HEK293 (cell line): ENCODE measurements at regions not wholly inside any gene's neighbourhood (a gene's known extent, or its start where the extent isn't known, plus 50 kb on each side); places are given as distances from the start of the nearest gene placed in this dataset.
A peak's percentile ranks its signal among the peaks of the same experiment; 100 is the strongest.

Source experiments
- AEBP2 ChIP-seq: fragments of 450-650 bp; formaldehyde crosslinking; IDR thresholded peaks from 2 replicates; pipeline ENCODE4 v1.5.1; 2016; ENCODE audit warnings: missing biosample characterization, missing genetic modification characterization, borderline replicate concordance
- ATF2 ChIP-seq: fragments of 450-650 bp; formaldehyde crosslinking; IDR thresholded peaks from 2 replicates; pipeline ENCODE4 v1.5.1; 2016; ENCODE audit warnings: missing biosample characterization, missing genetic modification characterization, low read depth
- GLI2 ChIP-seq: fragments of 450-650 bp; formaldehyde crosslinking; IDR thresholded peaks from 2 replicates; pipeline ENCODE4; 2017; ENCODE audit warnings: missing biosample characterization, missing genetic modification characterization, low read depth, borderline replicate concordance
- HOXC10 ChIP-seq: sonication (generic); formaldehyde crosslinking; IDR thresholded peaks from 2 replicates; pipeline ENCODE4 v1.8.1; 2023; ENCODE audit warnings: mild to moderate bottlenecking, missing genetic modification reagents
- IKZF3 ChIP-seq: fragments of 450-650 bp; IDR thresholded peaks from 2 replicates; pipeline ENCODE4 v1.5.0; 2018; ENCODE audit warnings: missing biosample characterization, mild to moderate bottlenecking, missing genetic modification characterization, moderate library complexity
- KLF8 ChIP-seq: fragments of 450-650 bp; formaldehyde crosslinking; IDR thresholded peaks from 2 replicates; pipeline ENCODE4 v1.5.1; 2016; ENCODE audit warnings: missing biosample characterization, missing genetic modification characterization
- SALL2 ChIP-seq: fragments of 450-650 bp; formaldehyde crosslinking; IDR thresholded peaks from 2 replicates; pipeline ENCODE4 v1.5.0; 2017; ENCODE audit warnings: missing biosample characterization, mild to moderate bottlenecking, missing genetic modification characterization, borderline replicate concordance
- SCRT2 ChIP-seq: fragments of 450-650 bp; formaldehyde crosslinking; IDR thresholded peaks from 2 replicates; pipeline ENCODE4 v1.5.1; 2016; ENCODE audit warnings: missing biosample characterization, missing genetic modification characterization
- ZBTB49 ChIP-seq: fragments of 450-650 bp; formaldehyde crosslinking; IDR thresholded peaks from 2 replicates; pipeline ENCODE4 v1.5.1; 2016; ENCODE audit warnings: missing biosample characterization, missing genetic modification characterization, low read depth
- ZBTB8A ChIP-seq: fragments of 450-650 bp; formaldehyde crosslinking; IDR thresholded peaks from 2 replicates; pipeline ENCODE4 v1.5.1; 2016; ENCODE audit warnings: missing biosample characterization, missing genetic modification characterization
- ZFHX2 ChIP-seq: fragments of 450-650 bp; formaldehyde crosslinking; conservative IDR thresholded peaks from 2 replicates; pipeline ENCODE4 v1.5.1; 2016; ENCODE audit warnings: missing biosample characterization, missing genetic modification characterization
- ZNF114 ChIP-seq: fragments of 450-650 bp; formaldehyde crosslinking; IDR thresholded peaks from 2 replicates; pipeline ENCODE4 v1.5.0; 2017; ENCODE audit warnings: missing biosample characterization, missing genetic modification characterization
- ZNF169 ChIP-seq: fragments of 450-650 bp; formaldehyde crosslinking; IDR thresholded peaks from 2 replicates; pipeline ENCODE4 v1.5.1; 2016; ENCODE audit warnings: missing biosample characterization, missing genetic modification characterization
- ZNF184 ChIP-seq: fragments of 450-650 bp; IDR thresholded peaks from 2 replicates; pipeline ENCODE4 v1.5.1; 2018; ENCODE audit warnings: missing biosample characterization, mild to moderate bottlenecking, missing genetic modification characterization
- ZNF266 ChIP-seq: fragments of 450-650 bp; formaldehyde crosslinking; IDR thresholded peaks from 2 replicates; pipeline ENCODE4 v1.5.1; 2016; ENCODE audit warnings: missing biosample characterization, missing genetic modification characterization, low read depth
- ZNF394 ChIP-seq: fragments of 450-650 bp; formaldehyde crosslinking; IDR thresholded peaks from 2 replicates; pipeline ENCODE4 v1.5.1; 2016; ENCODE audit warnings: missing biosample characterization, missing genetic modification characterization, mild to moderate bottlenecking, moderate library complexity, borderline replicate concordance
- ZNF433 ChIP-seq: fragments of 450-650 bp; formaldehyde crosslinking; IDR thresholded peaks from 2 replicates; pipeline ENCODE4 v1.5.1; 2016; ENCODE audit warnings: missing biosample characterization, missing genetic modification characterization, low read depth
- ZNF48 ChIP-seq: fragments of 450-650 bp; formaldehyde crosslinking; IDR thresholded peaks from 2 replicates; pipeline ENCODE4 v1.5.1; 2016; ENCODE audit warnings: missing biosample characterization, missing genetic modification characterization
- ZNF514 ChIP-seq: fragments of 450-650 bp; formaldehyde crosslinking; IDR thresholded peaks from 2 replicates; pipeline ENCODE4 v1.5.1; 2016; ENCODE audit warnings: missing biosample characterization, missing genetic modification characterization
- ZNF518A ChIP-seq: fragments of 450-650 bp; formaldehyde crosslinking; conservative IDR thresholded peaks from 2 replicates; pipeline ENCODE4 v1.5.1; 2016; ENCODE audit warnings: low read depth, missing biosample characterization, missing genetic modification characterization
- ZNF555 ChIP-seq: fragments of 450-650 bp; formaldehyde crosslinking; conservative IDR thresholded peaks from 2 replicates; pipeline ENCODE4 v1.5.1; 2017; ENCODE audit warnings: missing biosample characterization, mild to moderate bottlenecking, missing genetic modification characterization, inconsistent platforms
- ZNF585B ChIP-seq: fragments of 450-650 bp; formaldehyde crosslinking; IDR thresholded peaks from 2 replicates; pipeline ENCODE4 v1.5.1; 2016; ENCODE audit warnings: missing biosample characterization, missing genetic modification characterization
- ZNF624 ChIP-seq: fragments of 450-650 bp; formaldehyde crosslinking; IDR thresholded peaks from 2 replicates; pipeline ENCODE4 v1.5.1; 2017; ENCODE audit warnings: missing biosample characterization, missing genetic modification characterization
- ZNF658 ChIP-seq: fragments of 450-650 bp; formaldehyde crosslinking; IDR thresholded peaks from 2 replicates; pipeline ENCODE4; 2016; ENCODE audit warnings: missing biosample characterization, missing genetic modification characterization
- ZNF677 ChIP-seq: fragments of 450-650 bp; IDR thresholded peaks from 2 replicates; pipeline ENCODE4 v1.5.0; 2018; ENCODE audit warnings: missing biosample characterization, mild to moderate bottlenecking, missing genetic modification characterization, moderate library complexity
- ZNF747 ChIP-seq: fragments of 450-650 bp; formaldehyde crosslinking; IDR thresholded peaks from 2 replicates; pipeline ENCODE4 v1.5.1; 2016; ENCODE audit warnings: missing biosample characterization, missing genetic modification characterization
- ZNF837 ChIP-seq: fragments of 450-650 bp; formaldehyde crosslinking; IDR thresholded peaks from 2 replicates; pipeline ENCODE4 v1.5.1; 2016; ENCODE audit warnings: missing biosample characterization, missing genetic modification characterization

- no peak for TF ChIP-seq ZNF169 (tag by site-specific recombination)
- TF ChIP-seq ZNF624 = no peak
- no peak for TF ChIP-seq HOXC10
- no peak for TF ChIP-seq ZNF585B (tag by site-specific recombination)
- TF ChIP-seq KLF8 (tag by site-specific recombination) = no peak
- no peak for TF ChIP-seq ZNF837
- no peak for TF ChIP-seq IKZF3
- no peak for TF ChIP-seq ZBTB49 (tag by site-specific recombination)
- TF ChIP-seq ZNF433 (tag by site-specific recombination) = no peak
- TF ChIP-seq ZNF266 (tag by site-specific recombination) = no peak
- no peak for TF ChIP-seq SALL2 (tag by site-specific recombination)
- TF ChIP-seq ZBTB8A (tag by site-specific recombination) = no peak
- TF ChIP-seq ZNF48 = no peak
- TF ChIP-seq ZNF677 (tag by site-specific recombination) = no peak
- TF ChIP-seq ZNF658 (tag by site-specific recombination) = no peak
- TF ChIP-seq ZNF394 (tag by site-specific recombination) = peak; percentile 44; the same call in 1 of the 2 replicates
- no peak for TF ChIP-seq ZNF514 (tag by site-specific recombination)
- no peak for TF ChIP-seq ZFHX2 (tag by site-specific recombination)
- TF ChIP-seq ZNF555 (tag by site-specific recombination) = peak; percentile 47
- no peak for TF ChIP-seq AEBP2 (tag by site-specific recombination)
- no peak for TF ChIP-seq SCRT2 (tag by site-specific recombination)
- TF ChIP-seq ZNF747 (tag by site-specific recombination) = no peak
- peak; percentile 45; the same call in 1 of the 2 replicates for TF ChIP-seq ZNF518A (tag by site-specific recombination)
- TF ChIP-seq ATF2 = no peak
- no peak for TF ChIP-seq ZNF184 (tag by site-specific recombination)
- TF ChIP-seq GLI2 (tag by site-specific recombination) = no peak
- TF ChIP-seq ZNF114 = no peak
Measured at GRCh38 chr11:80331694-80332093, 890.9 kb upstream of the TENM4 start (continued).
